Heart left ventricle (tissue), 16 donors: ENCODE measurements at regions not wholly inside any gene's neighbourhood (a gene's known extent, or its start where the extent isn't known, plus 50 kb on each side); places are given as distances from the start of the nearest gene placed in this dataset.

Source experiments
- ATAC-seq, 4 donors: fragments of 200-7000 bp; cut with Tn5 transposase; one replicate each; pipeline ENCODE4 v1.9.1; 2020 to 2022; ENCODE audit warnings: moderate library complexity in 4 of 4, mild to moderate bottlenecking in 3 of 4, moderate number of reproducible peaks in 1 of 4
- DNase-seq, 5 donors: peaks; one replicate each; pipeline ENCODE4 v3.0.0-alpha.2; 2020
- H3K27ac ChIP-seq, 12 donors: fragments of 200-600 bp; sonication (generic) in 4 of 12; one replicate each; pipeline versions ENCODE4 v1.5.0 to v1.8.0; 2016 to 2022; ENCODE audit warnings: mild to moderate bottlenecking in 2 of 12
- H3K27me3 ChIP-seq, 9 donors: fragments of 200-600 bp; sonication (generic) in 2 of 9; one replicate each; pipeline versions ENCODE4 v1.5.1 to v1.8.0; 2016 to 2022; ENCODE audit warnings: mild to moderate bottlenecking in 3 of 9
- H3K36me3 ChIP-seq, 9 donors: fragments of 200-600 bp; sonication (generic) in 2 of 9; one replicate each; pipeline versions ENCODE4 v1.5.0 to v1.8.0; 2018 to 2022; ENCODE audit warnings: mild to moderate bottlenecking in 2 of 9
- H3K4me1 ChIP-seq, 12 donors: fragments of 200-600 bp; sonication (generic) in 4 of 12; one replicate each; pipeline versions ENCODE4 v1.5.0 to v1.8.0; 2016 to 2022; ENCODE audit warnings: mild to moderate bottlenecking in 3 of 12
- H3K4me3 ChIP-seq, 12 donors: fragments of 200-600 bp; sonication (generic) in 4 of 12; one replicate each; pipeline versions ENCODE4 v1.5.0 to v1.8.0; 2017 to 2022; ENCODE audit warnings: mild to moderate bottlenecking in 9 of 12, moderate library complexity in 4 of 12
- H3K9me3 ChIP-seq, 12 donors: fragments of 200-600 bp; sonication (generic) in 4 of 12; one replicate each; pipeline versions ENCODE4 v1.5.0 to v1.8.0; 2016 to 2022; ENCODE audit warnings: mild to moderate bottlenecking in 1 of 12
- CTCF ChIP-seq, 12 donors: fragments of 200-600 bp; sonication (generic) in 4 of 12; IDR thresholded peaks; one replicate each; pipeline versions ENCODE4 v1.5.0 to v1.8.0; 2018 to 2022; ENCODE audit warnings: antibody characterized with exemption in 12 of 12, mild to moderate bottlenecking in 5 of 12
- POLR2A ChIP-seq, 2 donors: fragments of 450-650 bp; IDR thresholded peaks; one replicate each; pipeline ENCODE4 v1.6.1; 2017; ENCODE audit warnings: antibody characterized with exemption in 2 of 2, mild to moderate bottlenecking in 2 of 2, moderate library complexity in 2 of 2
- WGBS, 4 donors: extraction: QIAGEN DNeasy Blood & Tissue Kit in 2 of 4; methylation state at CpG; one replicate each; pipeline versions ENCODE4 v1.1.5 to v1.1.7; 2013 to 2018; 5-methylcytosine and 5-hydroxymethylcytosine counted together
- intact Hi-C, 10 donors: fragments of 100-400 bp; cut with DNase I; formaldehyde crosslinking; loops; one replicate each; pipeline versions ENCODE4 v1.11.1 to v1.14.2; 2022
- donor health status: ischemic (EF 13 %, LVEDD 7.1; RV severe dilation, severe dysfunction).
- donor health status: healthy with polysubstance abuse.
- donor health status: DM: no; HTN: yes; CAD: no.
- donor health status: DM: no; HTN: no; CAD: no.
- donor health status: ischemic (EF 25% LVEDD 6.9; RV normal size, moderate dysfunction).
- donor health status: ischemic (EF 25% LVEDD 5.7; RV mildly dilated, moderate dysfunction).
- donor health status: healthy.
- donor health status: DM: yes; HTN: yes; CAD: no.
- donor health status: ischemic (EF 35%, LVEDD 5.7; RV mildly dilated, moderate dysfunction).
- donor health status: nonischemic (EF 11% LVEDD 7.7; RV severe dilation, severe dysfunction).
- donor health status: DM: yes; HTN: yes; CAD: no.
- donor health status: PGD.
- donor health status: ischemic (EF 29% LVEDD 5.4; RV normal size, mild dysfunction).
- donor health status: nonischemic (EF 23%, LVEDD 6.1; RV moderate dilation, normal function).

DNA sequence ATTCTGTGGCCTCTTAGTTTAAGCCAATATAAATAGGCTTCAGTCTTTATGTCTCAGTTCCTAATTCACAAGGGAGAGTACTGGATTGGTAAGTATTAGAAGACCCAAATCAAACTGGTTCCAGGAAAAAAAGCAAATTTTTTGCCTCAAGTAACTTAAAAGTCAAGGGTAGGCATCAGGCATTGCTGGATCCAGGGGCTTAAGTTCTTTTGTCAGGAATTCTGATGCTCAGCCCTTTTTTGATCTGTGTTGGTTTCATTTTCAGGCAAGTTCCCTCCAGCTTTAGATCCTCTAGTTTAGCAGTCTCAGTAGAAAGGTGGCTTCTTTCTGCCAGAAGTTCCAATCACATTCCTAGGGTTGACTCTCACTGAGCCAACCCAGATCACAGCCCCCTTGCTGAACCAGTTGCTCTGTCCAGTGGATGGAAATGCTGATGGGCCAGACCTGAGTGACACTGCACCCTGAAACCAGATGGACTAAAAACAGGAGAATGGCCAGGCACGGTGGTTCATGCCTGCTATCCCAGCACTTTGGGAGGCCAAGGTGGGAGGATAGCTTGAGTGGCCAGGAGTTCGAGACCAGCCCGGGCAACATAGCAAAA, 253.5 kb downstream of the SHQ1 start:
- no peak for DNase-seq
- no peaks in the 10 kb centered on the region for H3K36me3 ChIP-seq
- intact Hi-C loops, result no loop called here
- TF ChIP-seq CTCF (IDR thresholded peaks at IDR 0.05), result no peak
- TF ChIP-seq POLR2A (IDR thresholded peaks at IDR 0.05), result no peak
- H3K27ac ChIP-seq, result no peak overlapping the region
- no peak for ATAC-seq
- H3K4me3 ChIP-seq, result no peak overlapping the region
- H3K9me3 ChIP-seq, result no peaks in the 10 kb centered on the region
- WGBS, 4 donors, result 92 to 97% (median 94%) methylated on average over 3 of the region's 3 CpGs
- H3K27me3 ChIP-seq, result no peaks in the 10 kb centered on the region
- H3K4me1 ChIP-seq, result peaks cover 0 to 22% (median 0%) of the 10 kb centered on the region in 12 donors

DNA sequence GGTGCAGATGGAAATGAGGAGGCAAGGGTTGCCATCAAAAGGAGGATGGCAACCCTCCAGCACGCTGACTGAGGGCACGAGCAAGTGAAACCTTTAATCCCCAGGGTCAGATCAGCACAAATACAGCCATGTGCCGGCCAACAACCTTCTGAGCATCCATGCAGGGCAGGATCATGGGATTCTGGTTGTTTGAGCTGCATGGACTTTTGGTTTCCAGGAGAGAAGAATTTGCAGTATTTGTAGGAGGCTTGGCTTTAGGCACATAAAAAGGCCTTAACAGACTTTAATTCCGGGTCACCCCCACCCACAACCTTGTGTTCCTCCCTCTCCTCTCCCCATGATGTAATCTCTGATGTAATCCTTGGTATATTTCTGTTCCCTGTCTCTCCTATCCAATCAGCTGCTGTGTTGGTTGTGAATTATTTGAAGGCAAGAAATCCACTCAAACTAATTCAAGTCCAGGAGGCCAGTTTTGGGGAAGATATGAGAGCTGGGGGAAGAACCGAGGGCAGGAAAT, 254.3 kb downstream of the SHQ1 start:
- H3K36me3 ChIP-seq, result no peaks in the 10 kb centered on the region
- no peaks in the 10 kb centered on the region for H3K27me3 ChIP-seq
- intact Hi-C loops, result no loop called here
- no peak for ATAC-seq
- no peak overlapping the region for H3K27ac ChIP-seq
- H3K9me3 ChIP-seq, result no peaks in the 10 kb centered on the region
- 80 to 86% (median 83%) methylated on average over 5 of the region's 5 CpGs for WGBS, 4 donors
- TF ChIP-seq CTCF (IDR thresholded peaks at IDR 0.05) (no peak), POLR2A (IDR thresholded peaks at IDR 0.05) (no peak)
- H3K4me3 ChIP-seq, result no peak overlapping the region
- H3K4me1 ChIP-seq, result peaks cover 0 to 22% (median 0%) of the 10 kb centered on the region in 12 donors
- DNase-seq, result no peak

DNA sequence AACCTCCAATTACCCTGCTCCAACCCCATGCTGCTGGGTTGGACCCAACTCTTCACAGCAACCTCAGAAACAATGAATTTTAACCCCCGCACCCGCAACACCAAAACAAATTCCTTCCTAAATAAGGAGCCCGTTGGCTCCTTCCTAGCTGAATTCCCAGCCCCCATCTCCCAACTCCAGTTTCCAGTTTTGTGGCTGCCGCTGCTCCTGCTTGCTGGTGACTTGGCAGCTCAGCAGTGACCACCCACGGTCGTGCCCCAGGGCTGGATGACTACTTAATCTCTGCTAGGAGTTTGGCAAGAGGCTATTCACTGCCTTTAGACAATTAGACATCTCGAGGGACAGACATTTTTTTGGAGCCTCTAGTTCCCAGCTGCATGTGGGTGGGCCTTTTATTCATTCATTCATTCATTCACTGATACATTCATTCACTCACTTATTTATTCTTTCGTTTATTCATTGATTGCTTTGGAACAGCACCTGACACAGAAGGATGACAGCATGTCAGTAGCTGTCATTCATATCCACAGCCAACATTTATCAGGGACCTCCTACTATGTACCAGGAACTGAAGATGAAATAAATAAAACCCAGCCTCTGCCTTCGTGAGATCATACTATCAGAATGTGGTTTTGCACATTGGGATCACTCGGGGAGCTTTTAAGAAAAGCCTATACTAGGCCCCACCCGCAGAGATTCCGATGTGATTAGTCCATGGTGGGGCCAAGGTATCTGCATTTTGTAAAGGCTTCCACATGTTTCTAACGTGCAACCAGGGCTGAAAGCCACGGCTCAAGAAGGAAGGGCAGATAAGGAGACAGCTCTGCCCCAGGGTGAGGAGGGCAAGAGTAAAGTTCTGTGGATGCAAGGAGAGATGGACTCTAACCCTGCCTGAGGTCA, 256.5 kb downstream of the SHQ1 start:
- intact Hi-C loops, result no loop called here
- WGBS, 4 donors, result 66 to 74% (median 70%) methylated on average over 14 of the region's 14 CpGs
- peak in 3 of 4 donors; percentile 20 to 38 (median 37) for ATAC-seq

More for the DNA sequence above, 256.5 kb downstream of the SHQ1 start:
- Histone ChIP-seq H3K27me3 (no peaks in the 10 kb centered on the region), H3K36me3 (no peaks in the 10 kb centered on the region), H3K4me3 (no peak overlapping the region), H3K27ac (peak overlapping the region in 1 of 12 donors; percentile 8), H3K9me3 (no peaks in the 10 kb centered on the region), H3K4me1 (peaks cover 0 to 16% (median 0%) of the 10 kb centered on the region in 12 donors)
- peak in 4 of 5 donors; percentile 25 to 42 (median 32) for DNase-seq
- TF ChIP-seq CTCF (IDR thresholded peaks at IDR 0.05) (no peak), POLR2A (IDR thresholded peaks at IDR 0.05) (no peak)
